GM11168 (cell line): ENCODE measurements at regions not wholly inside any gene's neighbourhood (a gene's known extent, or its start where the extent isn't known, plus 50 kb on each side); places are given as distances from the start of the nearest gene placed in this dataset.

Experiments used
- in situ Hi-C: fragments of 300-500 bp; cut with MboI; formaldehyde crosslinking; loops from one replicate; pipeline ENCODE4 v1.12.0; 2022; ENCODE audit warnings: low sequenced_read_pairs; ENCODE audit not compliant: unreplicated experiment

DNA sequence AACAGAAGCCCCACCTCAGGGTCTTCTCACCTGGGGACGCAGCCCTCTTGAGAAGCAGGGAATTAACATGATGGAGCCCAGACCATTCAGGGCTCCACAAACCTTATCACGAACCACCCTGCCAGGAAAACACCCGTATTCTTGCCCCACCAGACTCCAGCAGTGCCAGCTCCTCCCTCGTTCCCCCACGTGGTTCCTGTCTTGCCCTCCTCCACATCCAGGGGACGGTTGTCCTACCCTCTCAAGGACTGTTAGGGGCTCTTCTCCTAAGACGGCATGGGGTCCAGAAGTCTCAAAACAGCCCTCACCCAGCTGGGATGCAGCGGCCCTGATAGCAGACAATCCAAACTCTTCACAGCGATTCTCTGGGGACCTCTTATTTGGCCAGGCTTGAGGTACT lies 372.2 kb upstream of the HS6ST1 start:
- in situ Hi-C loops, result no loop called here

DNA sequence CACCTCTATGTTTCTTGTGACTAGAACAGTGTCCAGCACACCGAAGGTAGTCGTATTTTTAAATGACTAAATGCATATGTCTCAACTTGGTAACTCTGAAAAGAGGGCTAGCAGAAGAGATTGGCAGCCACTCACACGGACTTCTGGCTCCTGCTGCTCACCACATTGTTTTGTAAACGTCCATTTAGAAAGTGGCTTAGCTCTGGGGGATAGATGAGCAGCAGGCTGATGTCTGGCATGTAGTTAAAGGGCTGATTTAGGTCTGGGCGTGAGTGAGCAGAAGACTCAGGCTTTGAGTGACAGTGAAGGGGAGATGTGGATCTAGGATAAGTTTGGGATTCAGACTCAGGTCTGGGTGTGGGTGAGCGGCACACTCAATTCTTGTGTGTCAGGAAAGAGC lies 372.9 kb upstream of the HS6ST1 start:
- in situ Hi-C loops, result no loop called here

DNA sequence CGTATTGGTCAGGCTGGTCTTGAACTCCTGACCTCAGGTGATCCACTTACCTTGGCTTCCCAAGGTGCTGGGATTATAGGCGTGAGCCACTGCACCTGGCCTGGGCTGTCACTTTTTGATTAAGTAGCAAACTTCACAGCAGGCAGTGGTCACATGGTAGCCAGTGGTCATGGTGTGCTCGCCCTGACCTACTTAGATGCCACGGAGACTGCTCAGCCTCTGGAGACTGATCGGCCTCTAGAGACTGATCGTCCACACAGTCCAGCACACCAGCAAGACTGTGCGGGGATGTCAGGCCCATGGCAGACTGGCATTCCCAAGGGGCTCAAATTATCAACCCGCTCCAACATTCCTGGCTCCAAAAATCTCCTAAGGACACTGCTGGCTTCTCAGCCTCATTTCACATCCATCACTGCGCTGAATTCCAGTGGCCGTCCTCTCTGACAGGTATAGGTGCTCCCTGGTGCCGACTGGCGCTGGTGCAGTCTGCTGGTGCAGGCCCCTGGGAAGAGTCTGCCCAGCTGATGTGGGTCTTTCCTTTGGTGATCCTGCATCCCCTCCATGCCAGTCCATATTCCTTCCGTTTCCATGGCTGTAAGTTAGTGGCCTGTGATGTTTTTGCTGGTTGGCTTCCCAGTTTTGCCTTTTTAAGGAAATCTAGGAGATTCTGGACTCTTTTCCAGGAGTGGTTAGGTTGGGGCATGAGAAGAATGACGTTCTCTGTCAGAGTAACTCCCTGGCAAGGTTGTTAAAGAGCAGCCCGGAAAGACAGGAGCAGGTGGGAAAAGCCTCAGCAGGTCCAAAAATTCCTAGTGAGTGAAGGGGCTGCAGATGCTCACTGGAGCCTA lies 374.5 kb upstream of the HS6ST1 start:
- in situ Hi-C loops, result no loop called here

DNA sequence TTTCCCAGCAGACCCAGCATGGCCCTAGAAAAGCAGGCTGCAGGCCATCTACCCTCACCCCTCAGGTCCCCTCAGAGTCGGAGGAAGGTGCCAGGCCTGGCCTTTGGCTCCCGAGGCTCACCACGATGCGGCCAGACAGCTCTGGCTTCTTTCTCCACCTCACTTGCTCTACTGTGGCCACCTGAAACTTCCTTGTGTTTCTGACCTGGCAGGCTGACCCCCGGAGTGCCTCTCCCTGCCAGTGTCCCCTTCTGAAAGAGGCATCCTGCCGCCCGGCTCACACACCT lies 375.0 kb upstream of the HS6ST1 start:
- in situ Hi-C loops, result no loop called here

DNA sequence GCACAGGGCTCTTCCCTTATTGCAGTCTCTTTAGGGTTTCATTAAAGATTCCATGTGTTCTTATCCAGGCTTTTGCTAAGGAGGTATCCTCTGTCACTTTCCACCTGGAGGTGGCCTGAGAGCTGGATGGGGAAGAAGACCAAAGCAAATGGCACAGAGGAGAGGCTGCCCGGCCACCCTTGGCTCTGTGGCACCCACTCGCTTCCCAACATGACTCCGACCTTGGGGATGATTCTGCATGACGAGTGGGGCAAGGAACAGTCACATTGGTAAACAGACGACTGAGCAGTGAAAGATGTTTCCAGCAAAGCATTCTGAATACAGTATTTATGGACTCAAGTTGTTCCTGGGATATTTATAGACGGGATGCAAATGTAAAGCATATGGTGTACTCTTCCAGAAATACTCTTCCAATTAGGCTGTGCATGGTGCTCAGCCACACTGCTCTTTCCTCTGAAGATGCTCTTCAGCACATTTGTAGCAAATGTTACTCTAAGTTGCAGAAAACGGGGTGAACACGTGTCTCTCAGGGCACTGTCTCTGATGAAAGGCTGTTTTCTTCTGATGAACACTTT lies 377.1 kb upstream of the HS6ST1 start:
- in situ Hi-C loops, result no loop called here

DNA sequence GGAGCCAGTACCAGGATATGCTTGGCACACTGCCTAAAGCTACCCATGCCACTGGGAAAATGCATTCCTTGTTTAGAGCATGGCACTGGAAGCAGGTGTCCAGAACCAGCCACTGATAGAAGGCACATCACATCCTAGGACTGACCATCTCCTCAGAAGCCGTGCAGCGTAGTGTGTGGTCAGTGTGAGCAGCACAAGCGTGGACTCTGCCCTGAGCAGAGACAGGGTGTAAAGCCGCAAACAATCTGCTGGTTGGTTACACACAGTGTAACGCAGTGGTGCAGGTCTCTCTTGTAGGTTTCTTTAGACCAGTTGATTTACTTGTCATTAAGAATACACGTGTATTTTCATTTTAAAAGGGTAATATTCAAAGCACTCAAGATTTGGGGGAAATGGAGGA lies 377.8 kb upstream of the HS6ST1 start:
- in situ Hi-C loops, result no loop called here

DNA sequence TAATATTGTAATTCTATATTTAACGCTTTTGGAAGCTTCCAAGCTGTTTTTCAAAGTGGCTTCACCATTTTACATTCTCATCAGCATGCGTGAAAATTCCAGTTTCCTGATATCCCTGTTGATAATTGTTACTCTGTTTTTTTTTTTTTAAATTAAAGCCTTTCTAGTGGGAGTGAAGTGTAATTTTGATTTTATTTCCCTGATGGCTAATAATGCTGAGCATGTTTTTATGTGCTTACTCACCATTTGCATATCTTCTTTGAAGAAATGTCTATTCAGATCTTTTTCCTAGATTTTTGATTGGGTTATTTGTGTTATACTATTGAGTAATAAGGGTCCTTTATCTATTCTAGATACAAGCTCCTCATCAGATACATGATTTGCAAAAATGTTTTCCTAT lies 382.8 kb upstream of the HS6ST1 start:
- in situ Hi-C loops, result no loop called here

DNA sequence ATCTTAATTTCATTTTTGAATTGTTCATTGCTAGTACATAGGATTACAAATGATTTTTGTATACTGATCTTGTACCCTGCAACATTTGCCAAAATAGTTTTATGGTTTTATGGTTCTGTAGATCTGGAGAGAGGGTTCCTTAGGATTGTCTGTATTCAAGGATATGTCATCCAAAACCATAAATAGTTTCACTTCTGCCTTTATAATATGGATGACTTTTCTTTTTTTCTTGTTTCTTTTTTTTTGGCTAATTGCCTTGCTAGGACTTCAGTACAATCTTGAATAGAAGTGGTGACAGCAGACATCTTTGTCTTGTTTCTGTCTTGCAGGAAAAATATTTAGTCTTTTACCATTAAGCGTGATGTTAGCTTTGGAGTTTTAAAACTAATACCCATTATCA lies 383.9 kb upstream of the HS6ST1 start:
- in situ Hi-C loops, result no loop called here

DNA sequence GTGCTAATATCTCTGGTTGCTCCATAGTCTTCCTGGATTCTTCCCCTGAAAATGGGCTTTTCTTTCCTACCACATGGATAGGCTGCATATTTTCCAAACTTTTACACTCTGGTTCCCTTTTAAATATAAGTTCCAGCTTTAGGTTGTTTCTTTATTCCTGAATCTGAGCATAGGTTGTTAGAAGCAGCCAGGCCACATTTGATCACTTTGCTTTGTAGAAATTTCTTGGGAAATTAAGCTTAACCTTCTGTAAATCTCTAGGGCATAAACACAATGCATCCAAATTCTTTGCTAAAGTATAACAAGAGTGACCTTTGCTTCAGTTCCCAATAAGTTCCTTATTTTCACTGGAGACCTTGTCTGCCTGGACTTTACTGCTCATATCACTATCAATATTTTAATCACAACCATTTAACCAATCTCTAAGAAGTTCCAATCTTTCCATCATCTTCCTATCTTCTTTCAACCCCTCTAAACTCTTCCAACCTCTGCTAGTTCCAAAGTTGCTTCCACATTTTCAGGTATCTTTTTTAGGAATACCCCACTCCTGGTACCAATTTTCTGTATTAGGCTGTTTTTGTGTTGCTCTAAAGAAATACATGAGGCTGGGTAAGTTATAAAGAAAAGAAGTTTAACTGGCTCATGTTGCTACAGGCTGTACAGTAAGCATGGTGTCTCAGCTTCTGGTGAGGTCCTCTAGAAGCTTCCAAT lies 389.6 kb upstream of the HS6ST1 start:
- in situ Hi-C loops, result no loop called here

DNA sequence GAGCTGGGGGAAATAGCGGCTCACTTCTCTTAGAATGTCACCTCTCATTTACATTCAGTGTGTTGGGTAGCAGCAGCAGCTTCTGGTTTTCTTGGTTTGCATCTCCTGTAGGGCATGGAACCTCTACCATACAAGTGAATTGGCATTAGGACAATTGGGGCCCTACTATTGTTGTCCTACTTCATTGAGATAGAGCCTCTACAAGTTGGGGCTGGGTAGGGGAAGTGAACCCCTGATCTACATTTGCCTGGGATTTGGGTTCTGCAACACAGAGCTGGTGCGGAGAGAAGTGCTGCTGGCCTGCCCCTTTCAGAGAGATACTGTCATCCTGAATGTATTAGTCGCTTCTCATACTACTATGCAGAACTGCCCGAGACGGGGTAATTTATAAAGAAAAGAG lies 391.6 kb upstream of the HS6ST1 start:
- in situ Hi-C loops, result no loop called here

DNA sequence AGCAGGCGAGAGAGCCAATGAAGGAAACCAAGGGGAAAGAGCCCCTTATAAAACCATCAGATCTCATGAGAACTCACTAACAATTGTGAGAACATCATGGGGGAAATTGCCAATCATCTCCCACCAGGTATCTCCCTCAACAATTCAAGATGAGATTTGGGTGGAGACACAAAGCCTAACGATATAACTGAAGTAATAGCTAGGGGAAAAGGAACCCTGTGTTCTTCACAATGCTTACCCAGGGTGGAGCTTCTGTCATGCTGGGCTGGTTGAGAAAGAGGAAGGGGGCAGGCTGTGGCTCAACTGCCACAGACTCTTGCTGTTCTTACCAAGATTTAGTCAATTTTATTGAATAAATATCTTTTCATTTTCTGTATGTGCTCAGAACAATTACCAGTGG lies 392.1 kb upstream of the HS6ST1 start:
- in situ Hi-C loops, result no loop called here

DNA sequence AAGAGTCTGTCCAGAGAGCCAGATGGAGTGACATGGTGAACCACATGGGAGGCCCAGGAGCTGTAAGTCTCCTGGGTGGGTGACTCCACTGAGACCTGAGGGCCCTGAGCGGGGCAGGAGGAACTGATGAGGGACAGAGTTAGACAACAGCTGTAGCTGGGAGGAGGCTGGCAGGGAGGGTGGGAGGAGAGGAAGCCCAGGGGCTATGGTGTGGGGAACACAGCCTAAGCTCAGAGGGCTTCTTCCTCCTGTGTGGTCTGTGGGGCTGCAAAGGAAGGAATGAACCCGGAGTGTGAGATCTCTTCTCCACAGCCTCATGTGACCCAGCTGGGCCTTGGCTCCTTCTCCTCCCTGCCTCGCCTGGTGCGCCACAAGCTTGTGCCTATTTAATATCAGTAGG lies 395.6 kb upstream of the HS6ST1 start:
- in situ Hi-C loops, result no loop called here

DNA sequence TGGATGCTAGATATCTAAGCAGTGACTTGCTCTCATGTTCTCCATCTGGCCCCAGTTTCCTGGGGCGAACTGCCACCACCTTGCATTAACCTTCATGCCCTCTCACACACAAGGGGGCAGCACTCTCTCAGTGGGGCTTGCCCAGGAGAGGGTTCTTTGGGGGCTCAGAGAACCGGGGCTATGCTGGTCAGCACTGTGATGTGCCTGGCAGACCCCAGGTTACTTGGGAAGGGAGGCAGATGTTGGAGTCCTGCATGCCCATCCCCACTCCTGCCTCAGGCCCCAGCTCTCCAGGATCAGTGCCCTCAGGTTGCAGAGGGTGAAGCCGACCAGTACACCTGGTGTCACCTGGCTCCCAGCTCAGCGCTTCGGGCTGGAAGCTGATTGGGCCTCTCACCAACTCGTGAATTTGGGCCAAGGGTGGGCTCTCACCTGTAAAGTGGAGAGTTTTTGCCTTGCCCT lies 396.2 kb upstream of the HS6ST1 start:
- in situ Hi-C loops, result no loop called here

DNA sequence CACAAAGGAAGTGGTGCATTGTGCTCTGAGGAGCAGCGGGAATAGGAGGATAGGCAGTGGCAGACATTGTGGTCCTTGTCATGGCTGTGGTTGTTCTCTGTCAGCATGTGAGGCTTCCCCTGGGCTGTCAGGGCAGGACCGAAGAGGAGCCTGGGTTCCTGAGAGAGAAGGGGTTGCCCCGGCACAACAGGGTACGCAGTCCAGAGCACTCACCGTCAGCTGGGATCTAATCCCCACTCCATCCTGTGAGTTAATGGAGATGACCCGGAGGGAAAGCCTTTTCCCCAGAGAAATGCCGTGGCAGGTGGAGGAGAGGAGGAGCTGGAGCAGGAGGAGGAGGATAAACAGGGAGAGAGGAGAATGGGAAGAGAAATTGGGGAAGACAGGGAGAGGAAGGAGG lies 396.7 kb upstream of the HS6ST1 start:
- in situ Hi-C loops, result no loop called here

DNA sequence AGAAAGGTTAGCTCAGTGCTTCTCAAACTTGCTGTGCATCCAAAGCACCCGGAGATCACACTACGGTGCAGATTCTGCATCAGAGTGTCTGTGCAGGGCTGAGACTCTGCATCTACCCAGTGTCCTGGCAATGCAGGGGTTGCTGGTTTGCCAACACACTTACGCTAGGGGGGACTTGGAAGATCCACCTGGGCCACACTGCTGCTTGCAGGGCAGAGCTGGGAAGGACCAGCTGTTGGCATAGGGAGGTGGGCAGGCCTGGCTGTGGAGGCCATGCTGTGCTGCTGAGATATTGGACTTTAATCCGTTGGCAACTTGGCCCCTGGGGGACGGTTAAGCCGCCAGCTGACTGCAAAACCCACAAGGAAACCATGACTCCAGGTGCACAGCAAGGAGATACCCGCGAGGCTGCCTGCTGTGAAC lies 397.6 kb upstream of the HS6ST1 start:
- in situ Hi-C loops, result no loop called here

DNA sequence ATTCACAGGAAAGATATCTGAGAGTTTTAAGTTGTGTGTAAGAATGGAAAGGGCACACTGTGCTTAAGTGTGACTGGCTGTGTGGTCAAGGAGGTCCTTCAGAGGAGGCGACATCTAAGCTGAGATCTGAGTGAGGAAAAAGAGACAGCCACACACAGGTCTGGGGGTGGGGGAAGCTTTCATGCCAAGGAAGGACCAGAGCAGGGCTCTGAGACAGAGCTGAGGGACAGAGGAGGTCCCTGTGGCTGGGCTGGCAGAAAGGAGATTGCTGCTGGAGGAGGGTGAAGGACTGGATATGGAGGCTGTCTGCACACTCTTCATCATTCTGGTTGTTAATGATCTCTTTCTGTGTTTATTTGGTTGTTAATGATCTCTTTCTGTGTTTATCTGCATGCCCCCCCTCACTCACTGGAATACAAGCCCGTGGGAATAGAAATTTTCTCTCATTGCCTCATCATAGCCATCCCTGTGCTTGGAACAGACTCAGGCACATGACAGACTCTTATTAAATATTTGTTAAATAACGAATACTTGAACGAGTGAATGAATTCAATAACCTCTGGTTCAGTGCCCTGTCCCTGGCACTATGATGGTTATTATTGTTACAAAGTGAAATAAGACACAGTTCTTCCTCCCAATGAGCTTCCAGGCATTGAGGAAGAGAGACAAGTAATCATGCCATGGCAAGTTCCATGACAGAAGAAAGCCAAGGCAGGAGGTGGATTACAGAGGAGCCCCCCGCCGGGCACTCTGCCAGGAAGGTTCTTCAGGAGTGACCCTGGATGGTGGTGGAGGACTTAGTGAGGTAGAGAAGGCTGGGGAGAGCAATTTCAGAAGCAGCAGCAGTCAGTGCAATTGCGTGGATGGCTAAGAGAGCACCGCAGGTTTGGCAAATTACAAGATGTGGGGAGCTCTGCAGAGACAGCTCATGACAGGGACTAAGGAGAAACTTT lies 399.4 kb upstream of the HS6ST1 start:
- in situ Hi-C loops, result no loop called here

DNA sequence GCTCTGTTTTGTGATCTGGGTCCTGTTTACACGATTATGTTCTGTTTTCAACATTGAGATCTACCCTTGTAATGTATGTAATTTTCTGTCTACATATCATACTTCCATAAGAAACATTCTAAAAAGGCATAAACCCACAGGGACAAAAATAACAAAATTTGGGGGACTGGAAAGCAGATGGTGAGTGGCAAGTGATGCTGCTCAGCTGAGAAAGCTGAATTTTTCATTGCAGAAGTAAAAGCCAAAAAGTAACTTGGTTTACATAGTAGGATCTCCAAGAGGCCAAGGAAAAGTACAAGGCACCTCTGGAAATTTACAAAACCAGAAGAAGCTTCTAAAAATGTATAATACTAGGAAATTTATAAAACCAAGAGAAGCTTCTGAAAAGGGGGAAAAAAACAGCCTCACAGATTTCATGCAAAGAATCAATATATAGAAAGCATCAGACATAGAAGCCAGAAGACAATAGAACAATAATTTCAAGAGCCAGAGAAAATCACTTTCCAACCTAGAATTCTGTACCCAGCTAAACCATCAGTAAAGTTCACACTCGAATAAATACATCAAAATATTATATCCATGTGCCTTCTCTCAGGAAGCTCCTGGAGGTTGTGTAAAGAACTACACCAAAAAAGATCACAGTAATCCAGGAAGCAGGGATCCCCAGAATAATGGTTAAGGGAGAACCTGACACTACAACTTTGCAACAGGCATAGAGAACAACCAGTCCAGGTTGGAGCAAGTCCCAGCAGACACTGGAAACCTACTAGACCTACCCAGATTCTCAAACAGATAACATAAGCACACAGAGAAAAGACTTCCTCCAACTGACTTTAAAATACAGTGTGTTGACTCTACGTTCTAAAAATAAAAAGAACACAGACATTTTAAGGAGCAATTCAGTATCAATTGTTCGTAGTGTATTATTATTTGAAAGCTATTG lies 401.7 kb upstream of the HS6ST1 start:
- in situ Hi-C loops, result no loop called here

DNA sequence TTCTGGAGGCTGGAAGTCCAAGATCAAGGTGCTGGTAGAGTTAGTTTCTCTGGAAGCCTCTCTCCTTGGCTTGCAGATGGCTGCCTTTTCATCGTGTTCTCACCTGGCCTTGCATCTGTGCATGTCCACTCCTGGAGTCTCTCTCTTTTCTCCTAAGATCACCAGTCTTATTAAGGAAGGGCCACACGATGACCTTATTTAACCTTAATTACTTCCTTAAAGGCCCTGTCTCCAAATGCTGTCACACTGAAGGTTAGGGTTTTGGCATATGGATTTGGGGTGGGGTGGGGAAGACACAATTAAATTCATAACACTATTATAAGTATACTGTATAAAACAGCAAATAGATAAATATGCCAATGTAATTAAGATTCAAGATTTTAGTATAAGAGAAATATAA lies 402.4 kb upstream of the HS6ST1 start:
- in situ Hi-C loops, result no loop called here

DNA sequence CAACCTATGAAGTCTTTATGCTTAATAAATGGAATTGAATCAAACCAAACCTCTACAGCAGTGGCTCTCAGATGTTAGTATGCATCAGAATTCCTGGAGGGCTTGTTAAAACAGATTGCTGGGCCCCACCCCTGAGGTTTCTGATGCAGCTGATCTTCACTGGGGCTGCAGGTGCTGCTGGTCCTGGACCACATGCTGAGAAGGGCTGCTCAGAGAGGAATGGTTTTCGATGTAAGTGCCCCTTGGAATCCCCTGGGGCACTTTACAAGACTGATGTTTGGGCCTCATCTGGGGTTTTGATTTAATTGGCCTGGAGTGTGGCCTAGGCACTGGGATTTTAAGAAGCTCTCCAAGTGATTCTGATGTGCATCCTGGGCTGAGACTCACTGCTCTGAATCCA lies 403.8 kb upstream of the HS6ST1 start:
- in situ Hi-C loops, result no loop called here
